Superior temporal gyrus (tissue), 1 donor: ENCODE measurements at regions not wholly inside any gene's neighbourhood (a gene's known extent, or its start where the extent isn't known, plus 50 kb on each side); places are given as distances from the start of the nearest gene placed in this dataset.

ENCODE experiments used
- DNase-seq: peaks from one replicate; pipeline ENCODE4 v3.0.0-alpha.2; 2016; ENCODE audit errors: extremely low spot score

GRCh38 chr7:28231176-28231575 lies 50.6 kb upstream of the JAZF1 start:
- no peak for DNase-seq

- no peak for DNase-seq
Measured at GRCh38 chr7:28236560-28236959, 56.0 kb upstream of the JAZF1 start.

- no peak for DNase-seq
Measured at GRCh38 chr7:28237363-28237762, 56.8 kb upstream of the JAZF1 start.

GRCh38 chr7:28239823-28240204 lies 59.2 kb upstream of the JAZF1 start:
- no peak for DNase-seq

GRCh38 chr7:28240481-28240880 lies 59.9 kb upstream of the JAZF1 start:
- DNase-seq = no peak

GRCh38 chr7:28243861-28244260 lies 63.3 kb upstream of the JAZF1 start:
- no peak for DNase-seq

- DNase-seq = no peak
Measured at GRCh38 chr7:28245123-28245878, 64.7 kb upstream of the JAZF1 start.

- no peak for DNase-seq
Measured at GRCh38 chr7:28246921-28247461, 66.4 kb upstream of the JAZF1 start.

- DNase-seq = no peak
Measured at GRCh38 chr7:28258240-28258639, 77.6 kb upstream of the JAZF1 start.

GRCh38 chr7:28260969-28261368 lies 80.4 kb upstream of the JAZF1 start:
- DNase-seq = no peak

- DNase-seq = no peak
Measured at GRCh38 chr7:28263622-28264271, 83.2 kb upstream of the JAZF1 start.

GRCh38 chr7:28266402-28266801 lies 85.8 kb upstream of the JAZF1 start:
- peak; percentile 19 for DNase-seq

- DNase-seq = no peak
Measured at GRCh38 chr7:28267012-28267411, 86.4 kb upstream of the JAZF1 start.

GRCh38 chr7:28269700-28270361 lies 89.2 kb upstream of the JAZF1 start:
- DNase-seq = no peak

- no peak for DNase-seq
Measured at GRCh38 chr7:28270536-28270935, 89.9 kb upstream of the JAZF1 start.

- DNase-seq = peak; percentile 82
Measured at GRCh38 chr7:28272461-28272877, 91.9 kb upstream of the JAZF1 start.

GRCh38 chr7:28276298-28276697 lies 95.7 kb upstream of the JAZF1 start:
- no peak for DNase-seq

- no peak for DNase-seq
Measured at GRCh38 chr7:28277364-28277763, 96.8 kb upstream of the JAZF1 start.

GRCh38 chr7:28277958-28278357 lies 97.4 kb upstream of the JAZF1 start:
- DNase-seq = no peak

- DNase-seq = no peak
Measured at GRCh38 chr7:28280516-28280915, 99.9 kb upstream of the JAZF1 start.

GRCh38 chr7:28290496-28290895 lies 109.9 kb upstream of the JAZF1 start:
- no peak for DNase-seq

- DNase-seq = no peak
Measured at GRCh38 chr7:28291559-28291958, 111.0 kb upstream of the JAZF1 start.
